NT2/D1 (cell line): ENCODE measurements at regions not wholly inside any gene's neighbourhood (a gene's known extent, or its start where the extent isn't known, plus 50 kb on each side); places are given as distances from the start of the nearest gene placed in this dataset.

Source experiments
- DNase-seq: peaks from one replicate; pipeline ENCODE4 v3.0.0-alpha.2; 2011; ENCODE audit warnings: low read depth, low spot score
- H3K27me3 ChIP-seq: 2 replicates; pipeline ENCODE4 v1.6.0; 2011; ENCODE audit warnings: mild to moderate bottlenecking; ENCODE audit not compliant: insufficient read length, insufficient read depth
- H3K36me3 ChIP-seq: 2 replicates; pipeline ENCODE4 v1.6.1; 2011; ENCODE audit warnings: mild to moderate bottlenecking, low read length, mixed read lengths; ENCODE audit not compliant: insufficient read depth, insufficient read length
- H3K4me1 ChIP-seq: 2 replicates; pipeline ENCODE4 v1.5.1; 2011; ENCODE audit not compliant: insufficient read depth, insufficient read length
- H3K4me3 ChIP-seq: 2 replicates; pipeline ENCODE4 v1.5.1; 2011; ENCODE audit warnings: low read depth; ENCODE audit not compliant: insufficient read length
- H3K9ac ChIP-seq: 2 replicates; pipeline ENCODE4 v1.6.0; 2011; ENCODE audit warnings: low read depth; ENCODE audit not compliant: insufficient read length
- H3K9me3 ChIP-seq: 2 replicates; pipeline ENCODE4 v1.5.1; 2011; ENCODE audit warnings: mild to moderate bottlenecking, low read length; ENCODE audit not compliant: insufficient read depth
- SUZ12 ChIP-seq: IDR thresholded peaks from 2 replicates; pipeline ENCODE4 v1.6.1; 2011; ENCODE audit not compliant: insufficient read length, insufficient read depth; ENCODE audit errors: extremely low read depth
- YY1 ChIP-seq: IDR thresholded peaks from 2 replicates; pipeline ENCODE4 v1.6.1; 2011; ENCODE audit not compliant: insufficient read length, insufficient read depth
- ZNF274 ChIP-seq: IDR thresholded peaks from 2 replicates; pipeline ENCODE4 v1.6.1; 2011; ENCODE audit warnings: mild to moderate bottlenecking, low read depth, low read length

GRCh38 chr1:217333939-217334338, 297.0 kb downstream of the GPATCH2 start:
- no peak overlapping the region for H3K4me3 ChIP-seq
- peaks cover 10% of the 10 kb centered on the region; the same call in 1 of the 2 replicates for H3K9me3 ChIP-seq
- H3K4me1 ChIP-seq = no peaks in the 10 kb centered on the region
- TF ChIP-seq SUZ12 (no peak), ZNF274 (no peak), YY1 (no peak)
- H3K27me3 ChIP-seq = no peaks in the 10 kb centered on the region
- no peaks in the 10 kb centered on the region for H3K36me3 ChIP-seq
- peak; percentile 67 for DNase-seq
- no peak overlapping the region for H3K9ac ChIP-seq

- peaks cover 14% of the 10 kb centered on the region; the same call in 1 of the 2 replicates for H3K9me3 ChIP-seq
- no peak for DNase-seq
- H3K27me3 ChIP-seq = no peaks in the 10 kb centered on the region
- H3K4me1 ChIP-seq = no peaks in the 10 kb centered on the region
- TF ChIP-seq ZNF274 = no peak
- TF ChIP-seq YY1 = no peak
- TF ChIP-seq SUZ12 = no peak
- no peaks in the 10 kb centered on the region for H3K36me3 ChIP-seq
- H3K4me3 ChIP-seq = no peak overlapping the region
- H3K9ac ChIP-seq = no peak overlapping the region
Observed at GRCh38 chr1:217332431-217333065, 298.3 kb downstream of the GPATCH2 start.

- no peak for TF ChIP-seq ZNF274
- TF ChIP-seq SUZ12 = no peak
- no peak for TF ChIP-seq YY1
- no peaks in the 10 kb centered on the region for H3K4me1 ChIP-seq
- no peaks in the 10 kb centered on the region for H3K27me3 ChIP-seq
- no peak overlapping the region for H3K9ac ChIP-seq
- H3K9me3 ChIP-seq = peaks cover 14% of the 10 kb centered on the region; the same call in 1 of the 2 replicates
- no peaks in the 10 kb centered on the region for H3K36me3 ChIP-seq
- DNase-seq = no peak
- H3K4me3 ChIP-seq = no peak overlapping the region
Observed at GRCh38 chr1:217331698-217332097, 299.2 kb downstream of the GPATCH2 start.

GRCh38 chr1:217327901-217328300, 303.0 kb downstream of the GPATCH2 start:
- TF ChIP-seq ZNF274 = no peak
- TF ChIP-seq YY1 = no peak
- no peak for TF ChIP-seq SUZ12
- H3K4me1 ChIP-seq = no peaks in the 10 kb centered on the region
- no peak for DNase-seq

GRCh38 chr1:217322834-217323233, 308.1 kb downstream of the GPATCH2 start:
- Histone ChIP-seq H3K9ac (no peak overlapping the region), H3K9me3 (no peaks in the 10 kb centered on the region), H3K36me3 (no peaks in the 10 kb centered on the region), H3K4me1 (no peaks in the 10 kb centered on the region), H3K27me3 (no peaks in the 10 kb centered on the region), H3K4me3 (no peak overlapping the region)
- TF ChIP-seq ZNF274 (no peak), YY1 (no peak), SUZ12 (no peak)
- DNase-seq = no peak

More at GRCh38 chr1:217327901-217328300, 303.0 kb downstream of the GPATCH2 start:
- Histone ChIP-seq H3K36me3 (no peaks in the 10 kb centered on the region), H3K9ac (no peak overlapping the region), H3K27me3 (no peaks in the 10 kb centered on the region), H3K4me3 (no peak overlapping the region), H3K9me3 (peaks cover 14% of the 10 kb centered on the region; the same call in 1 of the 2 replicates)

GRCh38 chr1:217315346-217315745, 315.5 kb downstream of the GPATCH2 start:
- TF ChIP-seq ZNF274 (no peak), SUZ12 (no peak), YY1 (no peak)
- Histone ChIP-seq H3K4me3 (no peak overlapping the region), H3K27me3 (no peaks in the 10 kb centered on the region), H3K9me3 (no peaks in the 10 kb centered on the region), H3K9ac (no peak overlapping the region), H3K4me1 (no peaks in the 10 kb centered on the region), H3K36me3 (no peaks in the 10 kb centered on the region)
- DNase-seq = no peak

- Histone ChIP-seq H3K4me3 (no peak overlapping the region), H3K36me3 (no peaks in the 10 kb centered on the region), H3K9me3 (no peaks in the 10 kb centered on the region), H3K4me1 (no peaks in the 10 kb centered on the region), H3K27me3 (no peaks in the 10 kb centered on the region), H3K9ac (no peak overlapping the region)
- DNase-seq = no peak
- no peak for TF ChIP-seq ZNF274
- no peak for TF ChIP-seq SUZ12
- no peak for TF ChIP-seq YY1
Observed at GRCh38 chr1:217313096-217313495, 317.8 kb downstream of the GPATCH2 start.
